ENCODE measurements at regions not wholly inside any gene's neighbourhood (a gene's known extent, or its start where the extent isn't known, plus 50 kb on each side); places are given as distances from the start of the nearest gene placed in this dataset.

- DNase-seq = no peak
These were observed 160.8 kb upstream of the IER5L start for GRCh38 chr9:129338724-129339430.

- no peak for DNase-seq
These were observed 159.5 kb upstream of the IER5L start for GRCh38 chr9:129337336-129338140.

GRCh38 chr9:129336601-129337331 is 158.7 kb upstream of the IER5L start:
- peak; percentile 21 to 29 for DNase-seq

- DNase-seq = no peak
These were observed 158.1 kb upstream of the IER5L start for GRCh38 chr9:129336130-129336528.

GRCh38 chr9:129335464-129336129 is 157.5 kb upstream of the IER5L start:
- no peak for DNase-seq

- DNase-seq = peak in 1 of 2 donors; percentile 51
These were observed 156.3 kb upstream of the IER5L start for GRCh38 chr9:129334105-129334935.

GRCh38 chr9:129333617-129334104 is 155.6 kb upstream of the IER5L start:
- DNase-seq = no peak

- no peak for DNase-seq
These were observed 154.5 kb upstream of the IER5L start for GRCh38 chr9:129332581-129332980.

GRCh38 chr9:129331772-129332500 is 153.9 kb upstream of the IER5L start:
- DNase-seq = no peak

GRCh38 chr9:129331493-129331765 is 153.4 kb upstream of the IER5L start:
- no peak for DNase-seq

GRCh38 chr9:129330711-129331492 is 152.8 kb upstream of the IER5L start:
- no peak for DNase-seq

GRCh38 chr9:129328355-129329042 is 150.4 kb upstream of the IER5L start:
- no peak for DNase-seq

GRCh38 chr9:129327552-129328328 is 149.7 kb upstream of the IER5L start:
- DNase-seq = no peak

- no peak for DNase-seq
These were observed 148.3 kb upstream of the IER5L start for GRCh38 chr9:129326061-129327005.

GRCh38 chr9:129324808-129325502 is 146.9 kb upstream of the IER5L start:
- no peak for DNase-seq

- no peak for DNase-seq
These were observed 146.0 kb upstream of the IER5L start for GRCh38 chr9:129323999-129324553.

All from CD4-positive, alpha-beta T cell treated with Interleukin-4 for 1 hour (primary cell).